GM19372 (cell line): ENCODE measurements at regions not wholly inside any gene's neighbourhood (a gene's known extent, or its start where the extent isn't known, plus 50 kb on each side); places are given as distances from the start of the nearest gene placed in this dataset.

Experiments
- ATAC-seq: cut with Tn5 transposase; IDR thresholded peaks from one replicate; pipeline ENCODE4 v1.9.1; 2021; ENCODE audit warnings: mild to moderate bottlenecking, low read depth, moderate library complexity; ENCODE audit not compliant: unreplicated experiment

DNA sequence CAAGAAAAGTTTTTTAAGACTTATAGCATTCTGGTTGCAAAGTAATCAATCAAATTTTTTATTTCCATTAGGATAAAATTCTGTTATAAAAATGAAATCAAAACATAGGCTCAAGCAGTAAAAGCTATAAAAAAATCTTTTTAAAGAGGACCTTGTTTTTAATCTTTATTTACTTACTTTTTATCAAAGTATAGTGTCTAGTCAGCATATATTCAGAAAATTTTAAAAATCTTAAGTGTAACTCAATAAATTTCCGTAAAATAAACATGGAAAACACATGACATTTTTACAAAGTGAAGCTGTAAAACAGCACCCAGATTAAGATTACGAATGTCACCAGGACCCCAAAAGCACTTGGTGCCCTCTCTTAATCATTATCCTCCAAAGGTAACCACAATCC, 302.4 kb downstream of the TMEM161B start:
- ATAC-seq, result no peak

GRCh38 chr5:87954121-87954520, 314.5 kb downstream of the TMEM161B start:
- no peak for ATAC-seq

DNA sequence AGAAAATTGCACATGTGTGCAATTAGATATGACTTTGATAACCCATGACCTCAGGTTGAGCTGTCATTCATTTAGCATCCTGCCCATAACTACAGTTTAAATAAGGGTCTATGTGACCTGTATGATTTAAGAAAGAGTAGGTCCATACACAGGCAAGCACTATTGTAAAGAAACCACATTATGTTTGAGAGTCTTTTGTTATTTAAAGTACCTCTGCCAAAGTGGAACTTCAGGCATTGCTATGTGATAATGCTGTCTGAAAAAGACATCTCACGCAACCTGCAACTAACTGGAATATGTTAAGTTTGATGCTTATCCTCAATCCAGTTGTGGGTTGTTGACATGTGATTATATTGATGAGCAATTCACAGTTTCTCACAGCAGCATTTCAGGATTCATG, 317.0 kb downstream of the TMEM161B start:
- no peak for ATAC-seq

DNA sequence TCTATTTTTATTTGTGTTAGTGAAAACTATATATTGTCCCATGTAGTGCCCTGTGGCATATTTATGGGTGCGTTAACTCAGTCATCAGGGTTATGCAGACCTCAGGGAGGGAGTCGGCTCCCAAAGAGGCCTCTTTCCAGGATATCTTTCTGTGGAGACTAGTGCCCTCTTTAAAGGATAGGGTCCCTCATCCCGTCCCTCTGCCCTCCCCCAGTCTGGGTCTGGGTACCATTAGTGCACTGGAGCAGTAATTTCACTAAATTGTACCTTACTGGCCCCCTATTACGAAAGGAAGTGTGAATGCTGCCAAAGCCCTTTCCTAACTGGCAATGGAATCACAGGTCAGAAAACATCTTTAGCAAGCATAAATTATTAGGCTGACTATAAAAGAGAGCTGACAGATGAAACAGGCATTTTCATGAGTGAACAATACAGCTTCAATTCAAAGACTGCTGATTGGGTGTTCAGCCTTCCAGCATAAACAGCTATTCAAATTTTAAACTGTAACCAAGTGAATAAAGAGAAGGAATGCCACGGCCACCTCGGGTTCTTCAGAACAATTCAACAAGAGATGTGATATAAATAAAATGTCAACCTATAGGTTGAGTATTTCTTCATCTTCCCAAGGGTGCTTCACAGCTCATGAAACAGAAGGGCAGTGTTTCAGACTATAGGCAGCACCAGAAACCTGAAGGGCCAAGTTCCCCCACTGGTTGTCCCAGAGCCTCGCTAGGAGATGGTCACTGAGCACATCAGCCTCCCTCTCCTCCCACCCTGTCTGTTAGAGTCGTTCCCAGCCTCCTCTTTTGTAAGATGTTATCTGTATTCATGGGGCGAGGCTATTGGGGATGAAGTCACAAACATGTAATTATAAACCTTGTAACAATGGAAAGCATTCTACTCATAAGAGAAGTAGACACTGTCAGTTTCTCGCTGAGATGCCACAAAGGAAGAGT, 318.7 kb downstream of the TMEM161B start:
- ATAC-seq, result no peak

GRCh38 chr5:87948486-87948885, 320.2 kb downstream of the TMEM161B start:
- no peak for ATAC-seq

DNA sequence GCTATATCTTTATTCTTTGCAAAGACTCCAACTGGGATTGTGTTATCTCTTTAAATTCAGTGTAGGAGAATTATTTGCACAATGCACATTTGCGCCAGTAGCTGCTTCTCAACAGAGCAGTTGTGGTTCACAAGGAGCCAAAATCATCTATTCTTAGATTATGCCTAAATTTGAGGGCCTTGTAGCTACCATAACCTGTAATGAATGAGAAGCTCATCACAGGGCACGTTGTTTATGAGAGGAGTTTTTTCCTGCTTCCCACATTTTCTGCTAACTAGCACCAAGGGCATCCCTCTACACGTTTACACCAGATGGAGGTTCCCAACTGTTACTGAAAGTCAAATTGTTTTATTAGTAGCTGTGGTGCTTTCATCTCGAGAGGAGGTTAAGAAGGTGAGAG, 322.4 kb downstream of the TMEM161B start:
- ATAC-seq, result no peak

DNA sequence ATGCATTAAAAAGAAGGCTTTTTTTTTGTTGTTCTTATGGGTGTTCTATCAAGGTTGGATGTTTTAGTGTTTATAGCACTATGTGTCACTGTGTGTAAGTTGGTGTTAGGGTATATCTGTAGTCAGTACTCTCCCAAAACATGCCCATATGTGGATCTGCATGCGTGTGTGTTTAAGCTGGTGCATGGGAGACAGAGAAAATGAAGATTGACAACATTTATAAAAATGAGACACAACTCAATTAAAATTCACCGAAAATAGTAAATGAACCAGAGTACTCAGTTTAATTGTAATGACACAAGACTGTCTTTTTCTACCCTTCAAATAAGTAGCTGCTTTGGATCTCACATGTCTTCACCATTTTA, 323.4 kb downstream of the TMEM161B start:
- no peak for ATAC-seq

DNA sequence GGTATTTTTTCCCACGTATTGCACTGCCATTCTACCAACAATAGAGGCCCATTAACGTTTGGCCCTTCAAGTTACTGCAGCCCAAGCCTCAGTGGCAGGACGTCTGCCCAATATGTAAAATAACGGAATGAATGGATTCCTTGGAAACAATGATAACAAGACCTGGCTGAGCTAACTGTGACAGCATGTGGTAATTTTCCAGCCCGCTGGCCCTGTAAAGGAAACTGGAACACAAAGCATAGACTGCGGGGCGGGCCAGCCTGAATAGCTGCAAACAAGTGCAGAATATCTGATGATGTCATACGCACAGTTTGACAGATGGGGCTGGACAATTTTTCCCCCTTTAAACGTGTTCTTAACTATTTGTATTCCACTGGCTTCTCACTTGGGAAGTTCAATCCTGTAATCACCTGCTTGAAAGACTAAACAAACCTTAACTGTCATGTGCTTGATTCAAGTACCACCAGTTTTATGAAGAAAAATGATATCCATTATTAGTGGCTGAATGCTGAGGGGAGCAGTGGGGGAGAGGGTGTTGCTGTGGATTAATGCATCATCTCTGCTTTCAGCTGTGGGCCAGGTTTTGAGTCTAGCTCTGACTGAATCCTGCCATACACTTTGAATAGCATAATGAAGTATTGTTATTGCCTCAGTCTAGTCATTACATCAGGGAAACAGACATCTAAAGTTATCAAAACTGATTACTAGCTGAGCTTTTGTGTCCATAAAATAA, 323.9 kb downstream of the TMEM161B start:
- no peak for ATAC-seq

DNA sequence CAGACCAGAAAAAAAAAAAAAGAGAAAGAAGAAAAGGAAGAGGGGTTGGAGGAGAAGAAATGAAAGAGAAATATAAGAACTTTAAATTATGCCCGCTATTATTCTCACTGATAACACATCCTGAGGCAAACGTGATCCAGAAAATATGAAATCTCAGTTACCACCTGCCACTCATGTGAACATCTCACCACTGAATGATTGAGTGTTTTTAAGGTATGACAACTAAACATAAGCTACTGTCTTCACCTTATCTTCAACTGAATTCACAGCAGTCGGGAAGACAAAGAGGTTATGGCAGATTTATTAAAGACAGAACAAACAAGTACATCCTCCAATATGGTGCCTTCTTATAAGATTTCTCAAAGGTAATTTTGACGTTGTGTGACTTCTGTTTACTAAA, 327.9 kb downstream of the TMEM161B start:
- no peak for ATAC-seq

DNA sequence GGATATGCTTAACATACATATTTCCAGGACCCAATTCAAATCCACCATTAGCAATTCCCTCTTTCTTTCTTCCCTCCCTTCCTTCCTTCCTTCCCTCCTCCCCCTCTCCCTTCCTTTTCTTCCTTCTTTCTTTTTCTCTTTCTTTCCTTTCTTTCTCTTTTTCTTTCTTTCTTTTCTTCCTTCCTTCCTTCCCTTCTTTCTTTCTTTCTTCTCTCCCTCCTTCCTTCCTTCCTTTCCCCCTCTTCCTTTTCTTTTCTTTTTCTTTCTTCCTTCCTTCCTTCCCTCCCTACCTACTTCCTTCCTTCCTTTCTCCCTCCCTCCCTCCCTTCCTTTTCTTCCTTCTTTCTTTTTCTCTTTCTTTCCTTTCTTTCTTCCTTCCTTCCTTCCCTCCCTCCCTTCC, 332.0 kb downstream of the TMEM161B start:
- no peak for ATAC-seq

GRCh38 chr5:87924436-87924835, 344.2 kb downstream of the TMEM161B start:
- ATAC-seq, result no peak

DNA sequence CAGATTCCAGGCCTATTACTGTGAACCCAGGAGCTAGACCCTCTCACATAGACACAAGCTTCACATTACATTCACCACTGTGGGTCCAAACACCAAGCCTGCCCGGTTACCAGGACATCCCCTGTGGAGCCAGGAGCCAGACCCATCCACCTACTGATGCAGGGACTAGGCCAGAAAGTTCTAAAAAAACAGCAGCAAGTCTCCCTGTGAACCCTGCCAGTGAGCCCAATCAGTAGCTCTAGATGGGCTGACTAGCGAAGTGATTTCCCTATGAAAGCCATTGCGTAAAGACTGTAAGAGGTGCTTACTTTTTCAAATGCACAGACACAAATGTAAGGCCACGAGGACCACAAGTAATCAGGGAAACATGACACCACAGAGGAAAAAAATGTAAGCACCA, 352.3 kb downstream of the TMEM161B start:
- ATAC-seq, result no peak

- no peak for ATAC-seq
Observed at GRCh38 chr5:87912419-87912818, 356.2 kb downstream of the TMEM161B start.

DNA sequence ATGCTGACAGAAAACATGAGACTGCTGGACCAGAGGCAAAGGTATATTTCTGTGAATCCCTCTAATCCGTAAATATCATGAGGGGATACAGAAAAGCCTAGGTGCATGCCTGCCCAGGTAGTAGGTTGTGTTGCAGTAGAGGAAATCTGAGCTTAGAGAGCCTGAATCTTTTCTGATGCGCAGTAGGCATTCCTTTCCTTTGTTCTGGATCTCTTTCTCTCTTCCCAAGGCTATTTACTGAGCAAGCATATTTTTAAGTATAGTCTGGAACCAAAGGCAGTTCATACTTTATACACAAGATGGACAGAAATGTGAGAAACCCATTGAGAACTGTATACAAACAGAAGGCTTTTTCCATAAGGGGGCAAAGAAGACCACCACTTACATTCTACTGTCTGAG, 359.3 kb downstream of the TMEM161B start:
- ATAC-seq, result no peak

DNA sequence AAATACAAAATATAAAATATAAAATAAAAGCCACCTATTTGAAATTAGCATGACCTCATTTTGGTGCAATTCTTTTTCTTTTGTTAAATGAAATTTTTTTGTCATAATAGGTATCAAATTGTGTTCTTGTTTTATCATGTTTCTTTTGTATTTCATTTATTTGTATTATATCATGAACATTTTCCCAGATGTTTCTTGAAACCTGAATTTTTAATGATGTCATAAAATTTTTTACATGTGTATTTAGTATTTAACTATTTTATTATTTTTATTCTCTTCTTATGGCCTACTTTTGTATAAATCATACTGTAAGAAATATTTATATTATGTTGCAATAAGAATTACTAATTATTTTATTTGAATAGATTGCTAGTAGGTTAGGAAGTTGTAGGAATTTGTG, 361.7 kb downstream of the TMEM161B start:
- no peak for ATAC-seq

DNA sequence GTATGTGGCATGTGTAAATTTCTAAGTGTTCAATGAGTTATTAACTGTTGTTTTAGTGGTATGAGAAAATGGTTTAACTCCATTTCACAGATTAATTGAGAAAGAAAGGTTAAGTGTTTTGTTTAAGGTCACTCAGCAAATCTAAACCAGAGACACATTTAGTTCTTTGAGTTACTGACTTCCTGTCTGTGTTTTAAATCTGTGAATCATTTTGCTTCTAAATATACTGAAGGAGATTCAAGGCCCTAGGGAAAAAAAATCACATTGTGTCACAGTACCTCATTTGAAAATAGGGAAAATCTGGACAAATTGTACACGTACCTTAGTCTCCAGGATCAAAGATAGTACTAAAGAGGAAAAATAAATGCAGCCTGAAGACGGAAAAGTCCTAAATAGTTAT, 368.2 kb downstream of the TMEM161B start:
- no peak for ATAC-seq

DNA sequence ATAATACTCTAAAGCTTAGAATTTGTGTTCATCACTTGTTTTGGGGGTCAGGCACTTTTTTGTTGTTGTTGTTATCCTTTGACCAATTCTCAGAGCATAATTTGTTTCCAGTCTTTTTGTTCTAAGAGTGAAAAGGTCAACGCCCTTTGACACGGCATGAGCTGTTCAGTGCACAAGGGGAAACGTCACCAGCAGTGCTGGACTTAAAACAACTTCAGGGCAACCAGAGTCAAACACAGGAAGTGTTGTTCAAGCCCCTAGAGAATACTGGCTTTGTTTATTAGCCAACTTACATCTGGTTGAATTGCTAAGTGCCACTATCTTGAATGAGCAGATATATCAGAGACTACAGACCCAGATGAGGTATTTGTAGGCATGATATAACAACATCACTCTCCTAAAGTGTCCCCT, 368.9 kb downstream of the TMEM161B start:
- no peak for ATAC-seq

DNA sequence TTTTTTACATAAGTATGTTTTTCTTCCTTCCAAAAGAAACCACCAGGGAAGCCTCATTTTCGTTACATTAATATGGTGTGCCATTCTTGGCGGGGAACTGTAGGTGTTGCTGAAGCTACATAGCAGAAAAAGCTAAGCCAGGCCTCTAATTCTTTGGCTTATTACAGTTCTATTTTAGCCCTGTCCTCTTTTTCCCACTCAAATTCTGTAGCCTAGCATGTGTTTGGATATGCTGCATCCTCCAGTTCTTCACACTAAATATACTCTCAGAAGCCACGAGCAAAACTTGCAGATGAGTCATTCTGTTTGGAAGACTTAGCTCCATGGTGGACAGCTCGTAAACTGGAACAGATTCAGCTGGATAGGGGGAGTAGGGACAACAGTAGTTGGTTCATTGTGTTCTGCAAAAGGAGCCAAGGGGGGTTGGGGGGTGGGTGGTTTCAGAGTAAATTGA, 369.4 kb downstream of the TMEM161B start:
- no peak for ATAC-seq

GRCh38 chr5:87898574-87898973, 370.1 kb downstream of the TMEM161B start:
- ATAC-seq, result no peak

GRCh38 chr5:87888139-87888538, 380.5 kb downstream of the TMEM161B start:
- no peak for ATAC-seq

GRCh38 chr5:87887247-87887646, 381.4 kb downstream of the TMEM161B start:
- ATAC-seq, result no peak

GRCh38 chr5:87886164-87886563, 382.5 kb downstream of the TMEM161B start:
- ATAC-seq, result no peak
